GM10248 (cell line): ENCODE measurements at regions not wholly inside any gene's neighbourhood (a gene's known extent, or its start where the extent isn't known, plus 50 kb on each side); places are given as distances from the start of the nearest gene placed in this dataset.

Experiments
- CTCF ChIA-PET: fragments of 300-600 bp; sonication (Branson Sonifier 250); formaldehyde crosslinking; extraction: SDS; loops from one replicate; lab custom pipeline; 2021; ENCODE audit warnings: antibody characterized with exemption; lab: Yijun Ruan, JAX
- POLR2A ChIA-PET: fragments of 350-650 bp; sonication (Branson Sonifier 250); formaldehyde crosslinking; extraction: SDS; loops from one replicate; lab custom pipeline; 2020; ENCODE audit warnings: antibody characterized with exemption; lab: Yijun Ruan, JAX
- DNase-seq: peaks from one replicate; pipeline ENCODE4 v3.0.0; 2012; ENCODE audit errors: extremely low spot score
- CTCF ChIP-seq: IDR thresholded peaks from 2 replicates; pipeline ENCODE4 v1.5.1; 2012; ENCODE audit warnings: mild to moderate bottlenecking, low read depth; ENCODE audit errors: extremely low read depth, missing control alignments, control extremely low read depth

GRCh38 chr14:33871394-33871793 lies 79.5 kb downstream of the EGLN3 start:
- POLR2A ChIA-PET, result no interaction called here
- CTCF ChIA-PET, result no interaction called here
- TF ChIP-seq CTCF, result no peak
- no peak for DNase-seq

GRCh38 chr14:33866425-33867088 lies 84.3 kb downstream of the EGLN3 start:
- DNase-seq, result no peak
- ChIA-PET CTCF (no interaction called here), POLR2A (no interaction called here)
- TF ChIP-seq CTCF, result no peak

- POLR2A ChIA-PET, result no interaction called here
- no peak for TF ChIP-seq CTCF
- CTCF ChIA-PET, result interaction anchor here (1.5 kb wide), 1 partner anchor 13 kb away, joined by 4 read pairs; no protein-coding TSS in a partner anchor
- no peak for DNase-seq
These were observed 88.5 kb downstream of the EGLN3 start for GRCh38 chr14:33862261-33862802.

- no peak for TF ChIP-seq CTCF
- CTCF ChIA-PET, result interaction anchor here (1.4 to 3.6 kb wide), 5 partner anchors 10 to 239 kb away, joined by 3 to 19 read pairs (median 6); no protein-coding TSS in a partner anchor
- POLR2A ChIA-PET, result no interaction called here
- DNase-seq, result no peak
These were observed 91.6 kb downstream of the EGLN3 start for GRCh38 chr14:33859306-33859705.

- DNase-seq, result no peak
- TF ChIP-seq CTCF, result no peak
- POLR2A ChIA-PET, result no interaction called here
- CTCF ChIA-PET, result interaction anchor here (0.6 to 3.6 kb wide), 6 partner anchors 9 to 241 kb away, joined by 3 to 19 read pairs (median 4); no protein-coding TSS in a partner anchor
These were observed 93.2 kb downstream of the EGLN3 start for GRCh38 chr14:33857650-33858049.

- DNase-seq, result no peak
- no peak for TF ChIP-seq CTCF
- CTCF ChIA-PET, result interaction anchor here (1.4 to 2.1 kb wide), 3 partner anchors 13 to 243 kb away, joined by 3 to 6 read pairs (median 6); no protein-coding TSS in a partner anchor
- POLR2A ChIA-PET, result no interaction called here
These were observed 95.2 kb downstream of the EGLN3 start for GRCh38 chr14:33855672-33856071.
